AG10803 (cell line): ENCODE measurements at regions not wholly inside any gene's neighbourhood (a gene's known extent, or its start where the extent isn't known, plus 50 kb on each side); places are given as distances from the start of the nearest gene placed in this dataset.

ENCODE experiments used
- DNase-seq: peaks from one replicate; pipeline ENCODE4 v3.0.0; 2010; ENCODE audit warnings: low read depth
- H3K4me3 ChIP-seq: 2 replicates; pipeline ENCODE4 v1.5.1; 2011; ENCODE audit warnings: mild to moderate bottlenecking, low read length, control low read depth
- TF ChIP-seq, protein P1 (sequence below): conservative IDR thresholded peaks from 2 replicates; pipeline ENCODE4 v1.5.1; 2011; ENCODE audit warnings: mild to moderate bottlenecking, low read length, control low read depth, inconsistent platforms

DNA sequence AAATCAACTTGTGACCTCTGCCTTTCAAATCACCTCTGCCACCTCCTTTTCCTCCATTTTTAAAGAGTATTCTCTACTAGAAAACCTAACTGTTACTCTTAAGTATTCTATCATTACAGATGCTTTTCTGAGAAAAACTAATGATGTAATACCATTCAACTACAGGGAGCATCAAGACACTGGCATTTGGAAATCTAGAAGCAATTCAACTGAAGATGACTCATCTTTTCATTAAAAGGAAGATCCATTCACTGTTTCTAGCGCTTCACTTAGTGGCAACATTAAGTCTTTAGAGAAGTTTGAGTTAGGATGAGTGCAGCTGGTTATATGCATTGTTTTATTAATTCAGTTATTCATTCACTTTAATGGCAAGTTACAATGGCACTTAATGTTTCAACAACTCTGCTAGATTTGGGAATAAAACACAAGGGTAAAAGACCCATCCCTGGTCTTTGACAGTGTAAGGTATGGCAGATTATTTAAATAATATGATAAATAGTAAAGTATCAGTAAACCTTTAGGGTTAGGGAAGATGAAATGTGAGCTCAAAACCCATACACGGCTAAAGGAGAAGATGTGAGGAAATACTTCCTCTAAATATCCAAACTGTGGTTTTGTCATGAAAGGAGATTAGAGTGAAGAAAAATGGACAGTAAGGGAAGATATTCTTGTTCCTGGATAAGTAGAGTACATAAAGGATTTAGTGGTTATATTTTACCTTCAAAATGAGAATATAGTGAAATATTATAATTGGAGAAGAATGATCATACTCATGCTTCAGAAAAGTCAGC lies 61.7 kb downstream of the KCNJ2 start:
- TF ChIP-seq, protein P1, sequence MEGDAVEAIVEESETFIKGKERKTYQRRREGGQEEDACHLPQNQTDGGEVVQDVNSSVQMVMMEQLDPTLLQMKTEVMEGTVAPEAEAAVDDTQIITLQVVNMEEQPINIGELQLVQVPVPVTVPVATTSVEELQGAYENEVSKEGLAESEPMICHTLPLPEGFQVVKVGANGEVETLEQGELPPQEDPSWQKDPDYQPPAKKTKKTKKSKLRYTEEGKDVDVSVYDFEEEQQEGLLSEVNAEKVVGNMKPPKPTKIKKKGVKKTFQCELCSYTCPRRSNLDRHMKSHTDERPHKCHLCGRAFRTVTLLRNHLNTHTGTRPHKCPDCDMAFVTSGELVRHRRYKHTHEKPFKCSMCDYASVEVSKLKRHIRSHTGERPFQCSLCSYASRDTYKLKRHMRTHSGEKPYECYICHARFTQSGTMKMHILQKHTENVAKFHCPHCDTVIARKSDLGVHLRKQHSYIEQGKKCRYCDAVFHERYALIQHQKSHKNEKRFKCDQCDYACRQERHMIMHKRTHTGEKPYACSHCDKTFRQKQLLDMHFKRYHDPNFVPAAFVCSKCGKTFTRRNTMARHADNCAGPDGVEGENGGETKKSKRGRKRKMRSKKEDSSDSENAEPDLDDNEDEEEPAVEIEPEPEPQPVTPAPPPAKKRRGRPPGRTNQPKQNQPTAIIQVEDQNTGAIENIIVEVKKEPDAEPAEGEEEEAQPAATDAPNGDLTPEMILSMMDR = no peak
- DNase-seq = no peak
- no peak overlapping the region for H3K4me3 ChIP-seq

DNA sequence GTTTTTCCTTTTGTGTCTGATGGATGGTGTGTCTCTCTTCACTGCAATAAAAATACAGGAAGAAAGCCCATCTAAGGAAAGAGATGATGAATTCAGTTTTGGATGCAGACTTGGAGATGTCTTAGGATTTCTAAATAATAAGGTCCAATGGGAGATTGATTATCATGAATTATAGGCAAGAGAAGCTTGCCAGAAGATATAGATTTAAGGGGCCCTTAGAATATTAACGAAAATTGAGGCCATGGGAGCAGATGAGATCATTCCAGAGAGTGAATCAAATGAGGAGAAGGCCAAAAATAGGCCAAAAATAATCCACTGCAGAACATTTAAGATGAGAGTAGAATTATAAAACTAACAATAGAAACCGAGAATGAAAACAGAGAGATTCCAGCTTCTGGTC lies 63.1 kb downstream of the KCNJ2 start:
- TF ChIP-seq, protein P1 = no peak
- no peak overlapping the region for H3K4me3 ChIP-seq
- DNase-seq = no peak

DNA sequence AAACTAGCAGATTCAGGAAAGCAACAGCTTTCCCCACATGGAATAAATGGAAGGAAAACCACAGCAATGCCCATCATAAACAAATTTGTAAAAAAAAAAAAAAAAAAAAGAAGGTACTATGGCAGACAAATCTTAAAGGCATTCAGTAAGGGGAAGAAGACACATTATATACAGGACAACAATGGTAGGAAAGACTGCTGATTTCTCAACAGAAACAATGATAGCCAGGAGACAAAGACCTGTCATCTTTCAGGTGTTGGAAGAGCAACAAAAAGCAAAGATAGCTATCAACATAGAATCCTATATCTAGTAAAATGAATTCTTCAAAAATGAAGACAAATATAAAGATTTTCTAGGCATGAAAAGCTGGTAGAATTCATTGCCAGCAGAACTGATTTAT lies 65.9 kb downstream of the KCNJ2 start:
- TF ChIP-seq, protein P1 = no peak
- H3K4me3 ChIP-seq = no peak overlapping the region
- no peak for DNase-seq

DNA sequence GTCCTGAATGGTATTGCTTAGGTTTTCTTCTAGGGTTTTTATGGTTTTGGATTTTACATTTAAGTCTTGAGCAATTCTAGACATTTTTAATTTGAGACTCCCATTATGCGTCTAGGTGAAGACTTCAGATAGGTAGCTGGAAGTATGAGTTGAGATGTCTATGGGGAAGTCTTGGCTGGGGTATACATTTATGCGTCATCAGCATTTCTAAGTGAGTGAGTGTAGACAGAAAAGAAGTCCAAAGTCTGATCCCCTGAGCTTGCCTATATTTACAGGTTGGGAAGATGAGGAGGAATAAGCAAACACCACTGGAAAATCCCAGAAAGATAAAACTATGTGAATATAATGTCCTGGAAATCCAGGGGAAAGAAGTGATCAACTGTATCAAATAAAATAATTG lies 68.9 kb downstream of the KCNJ2 start:
- TF ChIP-seq, protein P1 = no peak
- DNase-seq = no peak
- H3K4me3 ChIP-seq = no peak overlapping the region

DNA sequence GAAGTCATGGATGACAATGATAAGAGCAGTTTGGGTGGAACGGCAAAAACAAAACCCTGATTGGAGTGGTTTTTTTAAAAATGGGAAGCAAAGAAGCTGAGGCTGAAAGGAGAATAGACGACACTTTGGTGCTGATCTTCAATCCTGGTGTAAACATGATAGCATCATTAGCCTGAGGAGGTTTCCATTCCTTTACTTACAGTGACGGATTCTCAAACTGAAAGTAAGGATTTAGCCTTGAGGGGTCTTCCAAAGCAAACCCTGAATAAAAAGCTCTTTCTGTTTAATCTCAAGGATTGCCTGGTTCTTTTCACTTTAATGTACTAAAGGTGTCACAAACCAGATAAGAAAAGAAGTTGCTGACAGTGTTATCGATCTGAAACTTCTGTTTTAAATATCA lies 69.3 kb downstream of the KCNJ2 start:
- DNase-seq = no peak
- H3K4me3 ChIP-seq = no peak overlapping the region
- TF ChIP-seq, protein P1 = no peak

DNA sequence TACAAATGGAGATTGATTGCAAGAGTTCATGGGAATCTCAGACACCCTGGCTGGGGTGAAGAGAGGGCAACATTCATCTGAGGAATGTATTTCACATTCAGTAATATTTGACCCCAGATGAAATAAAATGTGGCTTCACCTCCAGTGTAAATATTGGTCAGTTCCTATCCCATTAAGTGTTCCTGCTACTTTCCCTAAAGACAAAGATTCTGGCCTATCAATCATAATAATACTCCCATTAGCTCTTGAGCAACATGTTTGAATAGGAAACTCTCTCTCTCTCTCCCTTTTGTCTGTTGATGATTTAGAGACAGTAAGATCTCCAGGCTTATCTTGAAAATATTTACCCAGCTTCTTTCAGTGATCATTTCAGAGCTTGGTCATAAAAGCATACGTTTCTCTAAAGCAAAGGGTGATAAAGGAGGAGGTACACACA lies 70.1 kb downstream of the KCNJ2 start:
- no peak for DNase-seq
- TF ChIP-seq, protein P1 = no peak
- H3K4me3 ChIP-seq = no peak overlapping the region

DNA sequence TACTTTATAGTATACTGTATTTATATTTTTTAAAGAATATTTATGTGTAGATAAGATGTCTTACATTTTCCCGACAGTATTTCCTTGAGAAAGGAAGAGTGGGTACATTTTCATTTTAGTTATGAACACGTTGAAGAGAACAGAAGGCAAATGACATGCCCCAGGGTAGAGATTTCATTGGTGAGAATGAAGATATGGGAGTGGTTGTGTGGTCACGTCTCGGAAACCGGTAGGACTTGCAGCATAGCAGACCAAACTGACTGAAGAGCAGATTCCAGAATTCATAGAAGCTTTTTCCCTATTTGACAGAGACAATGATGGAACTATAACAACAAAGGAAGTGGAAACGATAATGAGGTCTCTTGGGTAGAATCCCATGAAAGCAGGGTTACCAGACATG lies 71.7 kb downstream of the KCNJ2 start:
- no peak overlapping the region for H3K4me3 ChIP-seq
- no peak for DNase-seq
- TF ChIP-seq, protein P1 = no peak
